ENCODE measurements at regions not wholly inside any gene's neighbourhood (a gene's known extent, or its start where the extent isn't known, plus 50 kb on each side); places are given as distances from the start of the nearest gene placed in this dataset.

DNA sequence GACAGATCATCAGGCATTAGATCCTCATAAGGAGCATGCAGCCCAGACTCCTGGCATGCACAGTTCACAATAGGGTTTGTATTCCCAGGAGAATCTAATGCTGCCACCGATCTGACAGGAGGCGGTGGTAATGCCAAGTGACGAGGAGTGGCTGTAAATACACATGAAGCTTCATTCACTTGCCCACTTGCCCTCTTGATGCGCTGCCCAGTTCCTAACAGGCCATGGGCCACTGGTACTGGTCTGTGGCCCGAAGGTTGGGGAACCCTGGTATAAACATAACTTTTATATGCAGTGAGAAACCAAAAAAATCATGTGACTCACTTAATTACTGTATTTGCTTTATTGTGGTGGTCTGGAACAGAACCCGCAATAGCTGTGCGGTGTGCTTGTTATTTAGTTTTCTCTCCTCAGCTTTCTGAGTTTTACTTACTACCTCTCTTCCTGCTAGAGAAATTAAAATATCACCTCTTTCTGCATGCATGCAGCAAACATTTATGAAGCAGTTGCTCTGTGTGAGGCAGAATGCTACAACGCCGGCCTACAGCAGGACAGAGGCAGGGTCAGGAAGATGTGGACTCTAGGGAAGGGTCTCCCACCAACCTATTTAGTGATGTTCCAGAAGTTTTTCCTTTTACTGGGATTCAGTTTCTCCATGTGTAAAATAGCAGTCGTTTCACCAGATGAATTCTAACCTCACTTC, 151.3 kb downstream of the MAF start:
- H3K4me1 ChIP-seq (ENCODE audit: control insufficient read depth in 1 of 2, insufficient read depth in 2 of 2, low read length in 2 of 2): no peaks in the 10 kb centered on the region
- intact Hi-C loops (cut with micrococcal nuclease): no loop called here
- no peak overlapping the region for H3K9ac ChIP-seq (ENCODE audit: low read length)
- no peak overlapping the region for H3K27ac ChIP-seq (ENCODE audit: low read depth, low read length)
- ChIA-PET RAD21 (ENCODE audit: low non-redundant PET in 1 of 2, low total read pairs in 2 of 2, uncharacterized antibody in 2 of 2, unreplicated experiment in 2 of 2) (no interaction called here), CTCF (no interaction called here), POLR2A (no interaction called here)
- H3K4me3 ChIP-seq (replicated peaks in 1 of 2; ENCODE audit: low read depth in 1 of 2, low read length in 2 of 2): no peak overlapping the region
- no peaks in the 10 kb centered on the region for H3K27me3 ChIP-seq (ENCODE audit: insufficient read depth, low read length)
- H2AFZ ChIP-seq (ENCODE audit: low read depth, low read length, poor library complexity, severe bottlenecking): no peak overlapping the region
- BruUV-seq (replicated peaks): no TSS peak
- H3K36me3 ChIP-seq (ENCODE audit: control insufficient read depth in 1 of 2, insufficient read depth in 2 of 2, low read length in 2 of 2): no peaks in the 10 kb centered on the region
- no peaks in the 10 kb centered on the region for H4K20me1 ChIP-seq (ENCODE audit: insufficient read depth)
- no peak overlapping the region for H3K4me2 ChIP-seq (ENCODE audit: low read length)
- H3K9me2 ChIP-seq (ENCODE audit: insufficient read depth): no peaks in the 10 kb centered on the region
- no peak for TF ChIP-seq SIN3A (IDR thresholded peaks at IDR 0.05; ENCODE audit: low read depth)
- TF ChIP-seq CEBPB (IDR thresholded peaks at IDR 0.05; ENCODE audit: low read depth): no peak
- no peak for TF ChIP-seq MAX (IDR thresholded peaks at IDR 0.05)
- no peak for TF ChIP-seq FOSL1 (IDR thresholded peaks at IDR 0.05; ENCODE audit: low read depth)
- no peak for TF ChIP-seq POLR2AphosphoS5 (IDR thresholded peaks at IDR 0.05; ENCODE audit: low read depth, low read length)
- H3K79me2 ChIP-seq (ENCODE audit: insufficient read depth, low read length): no peaks in the 10 kb centered on the region
- peaks cover 9 to 38% of the 10 kb centered on the region in 2 experiments; a peak in 2 of 4 replicates for H3K9me3 ChIP-seq (ENCODE audit: control insufficient read depth in 1 of 2, insufficient read depth in 1 of 2, low read depth in 1 of 2, low read length in 2 of 2)
- DNase-seq (ENCODE audit: low read depth, low spot score): no peak
- ATAC-seq: no peak

- ATAC-seq (no peak), DNase-seq (ENCODE audit: low read depth, low spot score) (no peak)
- no peak overlapping the region for H3K4me3 ChIP-seq (replicated peaks in 1 of 2; ENCODE audit: low read depth in 1 of 2, low read length in 2 of 2)
- no peaks in the 10 kb centered on the region for H3K9me2 ChIP-seq (ENCODE audit: insufficient read depth)
- RAD21 ChIA-PET (ENCODE audit: low non-redundant PET in 1 of 2, low total read pairs in 2 of 2, uncharacterized antibody in 2 of 2, unreplicated experiment in 2 of 2): no interaction called here
- H4K20me1 ChIP-seq (ENCODE audit: insufficient read depth): no peaks in the 10 kb centered on the region
- intact Hi-C loops (cut with micrococcal nuclease): no loop called here
- no peak for TF ChIP-seq SP1 (IDR thresholded peaks at IDR 0.05; ENCODE audit: low read depth)
- no peak for TF ChIP-seq ATF3 (IDR thresholded peaks at IDR 0.05)
- TF ChIP-seq CEBPB (IDR thresholded peaks at IDR 0.05; ENCODE audit: low read depth): no peak
- no peak for TF ChIP-seq REST (IDR thresholded peaks at IDR 0.05; ENCODE audit: low read depth)
- no peak for TF ChIP-seq EZH2 (IDR thresholded peaks at IDR 0.05)
- TF ChIP-seq ELF1 (IDR thresholded peaks at IDR 0.05; ENCODE audit: borderline replicate concordance, low read depth): no peak
- TF ChIP-seq EZH2phosphoT487 (IDR thresholded peaks at IDR 0.05; ENCODE audit: borderline replicate concordance): no peak
- no peak for TF ChIP-seq YY1 (IDR thresholded peaks at IDR 0.05; ENCODE audit: extremely low read depth, insufficient replicate concordance, low read depth, low read length)
- no peak overlapping the region for H3K27ac ChIP-seq (ENCODE audit: low read depth, low read length)
- H3K27me3 ChIP-seq (ENCODE audit: insufficient read depth, low read length): no peaks in the 10 kb centered on the region
- no peak overlapping the region for H2AFZ ChIP-seq (ENCODE audit: low read depth, low read length, poor library complexity, severe bottlenecking)
- H3K9me3 ChIP-seq (ENCODE audit: control insufficient read depth in 1 of 2, insufficient read depth in 1 of 2, low read depth in 1 of 2, low read length in 2 of 2): peaks cover 7 to 33% of the 10 kb centered on the region in 2 experiments; a peak in 2 of 4 replicates
- H3K4me2 ChIP-seq (ENCODE audit: low read length): no peak overlapping the region
- no peak overlapping the region for H3K9ac ChIP-seq (ENCODE audit: low read length)
- no peaks in the 10 kb centered on the region for H3K36me3 ChIP-seq (ENCODE audit: control insufficient read depth in 1 of 2, insufficient read depth in 2 of 2, low read length in 2 of 2)
- CTCF ChIA-PET: no interaction called here
- POLR2A ChIA-PET: no interaction called here
- no peaks in the 10 kb centered on the region for H3K79me2 ChIP-seq (ENCODE audit: insufficient read depth, low read length)
- no TSS peak for BruUV-seq (replicated peaks)
- no peaks in the 10 kb centered on the region for H3K4me1 ChIP-seq (ENCODE audit: control insufficient read depth in 1 of 2, insufficient read depth in 2 of 2, low read length in 2 of 2)
Observed at GRCh38 chr16:79444572-79444971, 156.0 kb downstream of the MAF start.
